Muscle of leg (tissue), 3 donors: ENCODE measurements at regions not wholly inside any gene's neighbourhood (a gene's known extent, or its start where the extent isn't known, plus 50 kb on each side); places are given as distances from the start of the nearest gene placed in this dataset.
A peak's percentile ranks its signal among the peaks of the same experiment; 100 is the strongest.

Source experiments
- DNase-seq: peaks from one replicate; pipeline ENCODE4 v3.0.0; 2013
- H3K27ac ChIP-seq: one replicate; pipeline ENCODE4 v1.5.1; 2013; ENCODE audit warnings: mild to moderate bottlenecking, low read length, control low read depth
- H3K27me3 ChIP-seq: one replicate; pipeline ENCODE4 v1.6.1; 2013; ENCODE audit warnings: low read length; ENCODE audit not compliant: control insufficient read depth, insufficient read depth
- H3K36me3 ChIP-seq: one replicate; pipeline ENCODE4 v1.6.1; 2013; ENCODE audit warnings: low read length; ENCODE audit not compliant: control insufficient read depth, insufficient read depth
- H3K4me1 ChIP-seq: one replicate; pipeline ENCODE4 v1.6.1; 2013; ENCODE audit warnings: low read length; ENCODE audit not compliant: control insufficient read depth, insufficient read depth
- H3K4me3 ChIP-seq: one replicate; pipeline ENCODE4 v1.5.1; 2013; ENCODE audit warnings: low read length, control low read depth
- H3K9me3 ChIP-seq: replicated peaks from 2 replicates; pipeline ENCODE4 v1.6.1; 2013; ENCODE audit warnings: low read depth, low read length; ENCODE audit not compliant: control insufficient read depth
- WGBS: methylation state at CpG from one replicate; pipeline ENCODE4 v1.1.5; 2013; ENCODE audit warnings: missing lambda C conversion rate; ENCODE audit not compliant: insufficient coverage; 5-methylcytosine and 5-hydroxymethylcytosine counted together

- Histone ChIP-seq H3K4me3 (no peak overlapping the region), H3K27me3 (no peaks in the 10 kb centered on the region), H3K36me3 (no peaks in the 10 kb centered on the region), H3K4me1 (no peaks in the 10 kb centered on the region), H3K9me3 (no peaks in the 10 kb centered on the region), H3K27ac (no peak overlapping the region)
- 82% methylated on average over 5 of the region's 6 CpGs for WGBS
- no peak for DNase-seq
Observed at GRCh38 chr11:88424881-88425280, 87.3 kb upstream of the CTSC start.

- Histone ChIP-seq H3K36me3 (no peaks in the 10 kb centered on the region), H3K27me3 (no peaks in the 10 kb centered on the region), H3K27ac (peak overlapping the region; percentile 51), H3K4me1 (no peaks in the 10 kb centered on the region), H3K4me3 (no peak overlapping the region), H3K9me3 (no peaks in the 10 kb centered on the region)
- peak; percentile 74 for DNase-seq
- WGBS = 14% methylated on average over 1 of the region's 1 CpG
Observed at GRCh38 chr11:88421530-88421929, 84.0 kb upstream of the CTSC start.

- no peak overlapping the region for H3K27ac ChIP-seq
- H3K36me3 ChIP-seq = no peaks in the 10 kb centered on the region
- WGBS = 63% methylated on average over 4 of the region's 7 CpGs
- no peaks in the 10 kb centered on the region for H3K4me1 ChIP-seq
- H3K9me3 ChIP-seq = no peaks in the 10 kb centered on the region
- no peak overlapping the region for H3K4me3 ChIP-seq
- no peaks in the 10 kb centered on the region for H3K27me3 ChIP-seq
- no peak for DNase-seq
Observed at GRCh38 chr11:88420165-88420791, 82.7 kb upstream of the CTSC start.

GRCh38 chr11:88418508-88418907 lies 81.0 kb upstream of the CTSC start:
- no CpG with 5 or more reads among the region's 3 CpGs for WGBS
- peaks cover 2% of the 10 kb centered on the region for H3K4me1 ChIP-seq

GRCh38 chr11:88415495-88415894 lies 78.0 kb upstream of the CTSC start:
- no peak for DNase-seq
- Histone ChIP-seq H3K4me3 (no peak overlapping the region), H3K27me3 (no peaks in the 10 kb centered on the region), H3K36me3 (no peaks in the 10 kb centered on the region), H3K9me3 (no peaks in the 10 kb centered on the region), H3K27ac (no peak overlapping the region), H3K4me1 (peaks cover 2% of the 10 kb centered on the region)
- no CpG with 5 or more reads among the region's 1 CpG for WGBS

More at GRCh38 chr11:88418508-88418907, 81.0 kb upstream of the CTSC start:
- Histone ChIP-seq H3K27me3 (no peaks in the 10 kb centered on the region), H3K4me3 (no peak overlapping the region), H3K27ac (no peak overlapping the region), H3K9me3 (no peaks in the 10 kb centered on the region), H3K36me3 (no peaks in the 10 kb centered on the region)
- no peak for DNase-seq

GRCh38 chr11:88414981-88415413 lies 77.5 kb upstream of the CTSC start:
- Histone ChIP-seq H3K27ac (no peak overlapping the region), H3K4me1 (peaks cover 2% of the 10 kb centered on the region)
- WGBS = 70% methylated on average over 2 of the region's 3 CpGs

GRCh38 chr11:88414385-88414861 lies 76.9 kb upstream of the CTSC start:
- peaks cover 2% of the 10 kb centered on the region for H3K4me1 ChIP-seq
- peak overlapping the region; percentile 30 for H3K27ac ChIP-seq
- no peaks in the 10 kb centered on the region for H3K27me3 ChIP-seq
- no peaks in the 10 kb centered on the region for H3K9me3 ChIP-seq
- DNase-seq = peak; percentile 92
- WGBS = 4% methylated on average over 3 of the region's 5 CpGs
- no peaks in the 10 kb centered on the region for H3K36me3 ChIP-seq
- H3K4me3 ChIP-seq = no peak overlapping the region

More at GRCh38 chr11:88414981-88415413, 77.5 kb upstream of the CTSC start:
- Histone ChIP-seq H3K4me3 (no peak overlapping the region), H3K27me3 (no peaks in the 10 kb centered on the region), H3K9me3 (no peaks in the 10 kb centered on the region), H3K36me3 (no peaks in the 10 kb centered on the region)
- no peak for DNase-seq

GRCh38 chr11:88411265-88411664 lies 73.7 kb upstream of the CTSC start:
- H3K9me3 ChIP-seq = no peaks in the 10 kb centered on the region
- no peak overlapping the region for H3K4me3 ChIP-seq
- H3K27ac ChIP-seq = no peak overlapping the region
- no peaks in the 10 kb centered on the region for H3K27me3 ChIP-seq
- DNase-seq = no peak
- H3K4me1 ChIP-seq = peaks cover 2% of the 10 kb centered on the region
- no peaks in the 10 kb centered on the region for H3K36me3 ChIP-seq

- Histone ChIP-seq H3K4me1 (peaks cover 2% of the 10 kb centered on the region), H3K27me3 (no peaks in the 10 kb centered on the region), H3K9me3 (no peaks in the 10 kb centered on the region), H3K36me3 (no peaks in the 10 kb centered on the region), H3K4me3 (no peak overlapping the region), H3K27ac (no peak overlapping the region)
- no peak for DNase-seq
- WGBS = 63% methylated on average over 1 of the region's 3 CpGs
Observed at GRCh38 chr11:88410656-88411055, 73.1 kb upstream of the CTSC start.

- H3K4me3 ChIP-seq = no peak overlapping the region
- no peaks in the 10 kb centered on the region for H3K27me3 ChIP-seq
- peaks cover 2% of the 10 kb centered on the region for H3K4me1 ChIP-seq
- H3K36me3 ChIP-seq = no peaks in the 10 kb centered on the region
- H3K9me3 ChIP-seq = no peaks in the 10 kb centered on the region
- no peak for DNase-seq
- no peak overlapping the region for H3K27ac ChIP-seq
- 65% methylated on average over 4 of the region's 4 CpGs for WGBS
Observed at GRCh38 chr11:88410056-88410455, 72.5 kb upstream of the CTSC start.

- Histone ChIP-seq H3K4me1 (no peaks in the 10 kb centered on the region), H3K36me3 (no peaks in the 10 kb centered on the region), H3K4me3 (no peak overlapping the region), H3K9me3 (no peaks in the 10 kb centered on the region), H3K27me3 (no peaks in the 10 kb centered on the region), H3K27ac (no peak overlapping the region)
- DNase-seq = no peak
Observed at GRCh38 chr11:88406876-88407275, 69.3 kb upstream of the CTSC start.
